ENCODE measurements at regions not wholly inside any gene's neighbourhood (a gene's known extent, or its start where the extent isn't known, plus 50 kb on each side); places are given as distances from the start of the nearest gene placed in this dataset.

GRCh38 chr9:96079779-96080178 lies 204.3 kb downstream of the ERCC6L2 start (continued):
- TF ChIP-seq ZNF462 (CRISPR knock-in tag; IDR thresholded peaks at IDR 0.05): no peak
- TF ChIP-seq POLR2AphosphoS5 (IDR thresholded peaks at IDR 0.05; ENCODE audit: low read depth): no peak
- TF ChIP-seq REST (IDR thresholded peaks at IDR 0.05; ENCODE audit: unreplicated experiment): no peak
- no peak for TF ChIP-seq EZH2 (IDR thresholded peaks at IDR 0.05; ENCODE audit: low read depth, unreplicated experiment)
- TF ChIP-seq, protein P1, sequence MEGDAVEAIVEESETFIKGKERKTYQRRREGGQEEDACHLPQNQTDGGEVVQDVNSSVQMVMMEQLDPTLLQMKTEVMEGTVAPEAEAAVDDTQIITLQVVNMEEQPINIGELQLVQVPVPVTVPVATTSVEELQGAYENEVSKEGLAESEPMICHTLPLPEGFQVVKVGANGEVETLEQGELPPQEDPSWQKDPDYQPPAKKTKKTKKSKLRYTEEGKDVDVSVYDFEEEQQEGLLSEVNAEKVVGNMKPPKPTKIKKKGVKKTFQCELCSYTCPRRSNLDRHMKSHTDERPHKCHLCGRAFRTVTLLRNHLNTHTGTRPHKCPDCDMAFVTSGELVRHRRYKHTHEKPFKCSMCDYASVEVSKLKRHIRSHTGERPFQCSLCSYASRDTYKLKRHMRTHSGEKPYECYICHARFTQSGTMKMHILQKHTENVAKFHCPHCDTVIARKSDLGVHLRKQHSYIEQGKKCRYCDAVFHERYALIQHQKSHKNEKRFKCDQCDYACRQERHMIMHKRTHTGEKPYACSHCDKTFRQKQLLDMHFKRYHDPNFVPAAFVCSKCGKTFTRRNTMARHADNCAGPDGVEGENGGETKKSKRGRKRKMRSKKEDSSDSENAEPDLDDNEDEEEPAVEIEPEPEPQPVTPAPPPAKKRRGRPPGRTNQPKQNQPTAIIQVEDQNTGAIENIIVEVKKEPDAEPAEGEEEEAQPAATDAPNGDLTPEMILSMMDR (conservative IDR thresholded peaks at IDR 0.05; ENCODE audit: low read depth in 2 of 2): no peak
- no peak for TF ChIP-seq NANOG (IDR thresholded peaks at IDR 0.05; ENCODE audit: borderline replicate concordance)
- no peak for TF ChIP-seq CREB1 (CRISPR knock-in tag; IDR thresholded peaks at IDR 0.05; ENCODE audit: low read depth)
